NCI-H128 (cell line): ENCODE measurements at regions not wholly inside any gene's neighbourhood (a gene's known extent, or its start where the extent isn't known, plus 50 kb on each side); places are given as distances from the start of the nearest gene placed in this dataset.
A peak's percentile ranks its signal among the peaks of the same experiment; 100 is the strongest.
"Not testable (repeated sequence)": the region's sequence is repeated elsewhere in the genome, so short reads cannot be mapped to it uniquely, and the experiment has no call there.

Source experiments
- DNase-seq: peaks from one replicate; lab custom pipeline; 2025; ENCODE audit not compliant: unreplicated experiment; lab: John Stamatoyannopoulos, UW

- DNase-seq = no peak
Observed at GRCh38 chr1:217139513-217139912, 416.3 kb upstream of the ESRRG start.

- DNase-seq = no peak
Observed at GRCh38 chr1:217138799-217139466, 415.7 kb upstream of the ESRRG start.

GRCh38 chr1:217138173-217138765, 415.0 kb upstream of the ESRRG start:
- no peak for DNase-seq

GRCh38 chr1:217137210-217137881, 414.1 kb upstream of the ESRRG start:
- DNase-seq = no peak

GRCh38 chr1:217136895-217137205, 413.6 kb upstream of the ESRRG start:
- DNase-seq = no peak

- no peak for DNase-seq
Observed at GRCh38 chr1:217135987-217136894, 413.0 kb upstream of the ESRRG start.

GRCh38 chr1:217135569-217135915, 412.3 kb upstream of the ESRRG start:
- DNase-seq = no peak

GRCh38 chr1:217134857-217135568, 411.8 kb upstream of the ESRRG start:
- peak; percentile 32 for DNase-seq

GRCh38 chr1:217133958-217134856, 411.0 kb upstream of the ESRRG start:
- peak; percentile 19 for DNase-seq

- no peak for DNase-seq
Observed at GRCh38 chr1:217133092-217133491, 409.9 kb upstream of the ESRRG start.

- DNase-seq = not testable (repeated sequence)
Observed at GRCh38 chr1:217123340-217123739, 400.1 kb upstream of the ESRRG start.

GRCh38 chr1:217117973-217118465, 394.8 kb upstream of the ESRRG start:
- DNase-seq = no peak

GRCh38 chr1:217115404-217116380, 392.5 kb upstream of the ESRRG start:
- DNase-seq = no peak

GRCh38 chr1:217109928-217110327, 386.7 kb upstream of the ESRRG start:
- no peak for DNase-seq

GRCh38 chr1:217106231-217106901, 383.1 kb upstream of the ESRRG start:
- no peak for DNase-seq

GRCh38 chr1:217105437-217105836, 382.2 kb upstream of the ESRRG start:
- DNase-seq = no peak

- DNase-seq = no peak
Observed at GRCh38 chr1:217097819-217098218, 374.6 kb upstream of the ESRRG start.

GRCh38 chr1:217096200-217096599, 373.0 kb upstream of the ESRRG start:
- DNase-seq = no peak
